RWPE1 (cell line): ENCODE measurements at regions not wholly inside any gene's neighbourhood (a gene's known extent, or its start where the extent isn't known, plus 50 kb on each side); places are given as distances from the start of the nearest gene placed in this dataset.

Experiments used
- CTCF ChIA-PET: fragments of 350-600 bp; sonication (Branson Sonifier 250); formaldehyde crosslinking; extraction: SDS; loops from one replicate; lab custom pipeline; 2021; lab: Yijun Ruan, JAX
- POLR2A ChIA-PET: fragments of 400-600 bp; formaldehyde crosslinking; extraction: SDS; loops from one replicate; lab custom pipeline; 2020; ENCODE audit warnings: antibody characterized with exemption; ENCODE audit not compliant: low non-redundant PET; lab: Yijun Ruan, JAX
- DNase-seq: peaks from one replicate; pipeline ENCODE4 v3.0.0; 2012; ENCODE audit warnings: low spot score
- H3K27ac ChIP-seq: fragments of 450-650 bp; 2 replicates; pipeline ENCODE4 v1.5.1; 2017
- CTCF ChIP-seq: fragments of 450-650 bp; conservative IDR thresholded peaks from 2 replicates; pipeline ENCODE4 v1.5.1; 2017; ENCODE audit warnings: low read depth, mild to moderate bottlenecking

- ChIA-PET POLR2A (no interaction called here), CTCF (no interaction called here)
Measured at GRCh38 chr5:119789406-119790117, 160.2 kb downstream of the FAM170A start.

GRCh38 chr5:119792161-119792799 is 162.9 kb downstream of the FAM170A start:
- TF ChIP-seq CTCF: no peak
- POLR2A ChIA-PET: no interaction called here
- DNase-seq: no peak
- H3K27ac ChIP-seq: no peak overlapping the region
- CTCF ChIA-PET: interaction anchor here (0.7 kb wide), 1 partner anchor 645 kb away, joined by 3 read pairs; no protein-coding TSS in a partner anchor

More at GRCh38 chr5:119789406-119790117, 160.2 kb downstream of the FAM170A start:
- TF ChIP-seq CTCF: no peak
- H3K27ac ChIP-seq: no peak overlapping the region
- no peak for DNase-seq

- H3K27ac ChIP-seq: no peak overlapping the region
- no peak for DNase-seq
- CTCF ChIA-PET: no interaction called here
- POLR2A ChIA-PET: no interaction called here
- TF ChIP-seq CTCF: no peak
Measured at GRCh38 chr5:119795768-119796167, 166.4 kb downstream of the FAM170A start.

- CTCF ChIA-PET: no interaction called here
Measured at GRCh38 chr5:119801570-119801969, 172.2 kb downstream of the FAM170A start.

GRCh38 chr5:119808024-119808423 is 178.7 kb downstream of the FAM170A start:
- no peak overlapping the region for H3K27ac ChIP-seq
- DNase-seq: no peak
- POLR2A ChIA-PET: no interaction called here
- no peak for TF ChIP-seq CTCF
- CTCF ChIA-PET: no interaction called here

More at GRCh38 chr5:119801570-119801969, 172.2 kb downstream of the FAM170A start:
- TF ChIP-seq CTCF: no peak
- H3K27ac ChIP-seq: no peak overlapping the region
- DNase-seq: no peak
- POLR2A ChIA-PET: no interaction called here

- no peak for TF ChIP-seq CTCF
- ChIA-PET CTCF (no interaction called here), POLR2A (no interaction called here)
- DNase-seq: no peak
- H3K27ac ChIP-seq: no peak overlapping the region
Measured at GRCh38 chr5:119808474-119808873, 179.1 kb downstream of the FAM170A start.
